NCI-H345 (cell line): ENCODE measurements at regions not wholly inside any gene's neighbourhood (a gene's known extent, or its start where the extent isn't known, plus 50 kb on each side); places are given as distances from the start of the nearest gene placed in this dataset.

ENCODE experiments used
- DNase-seq: peaks from one replicate; lab custom pipeline; 2025; lab: John Stamatoyannopoulos, UW

- no peak for DNase-seq
These were observed 478.1 kb upstream of the SMC2 start for GRCh38 chr9:103615994-103616393.

GRCh38 chr9:103617046-103617445 is 477.1 kb upstream of the SMC2 start:
- DNase-seq = no peak

GRCh38 chr9:103625161-103625804 is 468.8 kb upstream of the SMC2 start:
- no peak for DNase-seq

- DNase-seq = peak; percentile 16
These were observed 466.4 kb upstream of the SMC2 start for GRCh38 chr9:103627731-103628130.

- DNase-seq = no peak
These were observed 445.0 kb upstream of the SMC2 start for GRCh38 chr9:103649086-103649485.

GRCh38 chr9:103658156-103658555 is 436.0 kb upstream of the SMC2 start:
- no peak for DNase-seq

- DNase-seq = no peak
These were observed 433.3 kb upstream of the SMC2 start for GRCh38 chr9:103660830-103661229.

GRCh38 chr9:103661663-103662062 is 432.4 kb upstream of the SMC2 start:
- DNase-seq = no peak

- DNase-seq = no peak
These were observed 424.8 kb upstream of the SMC2 start for GRCh38 chr9:103669296-103669695.

- DNase-seq = no peak
These were observed 419.8 kb upstream of the SMC2 start for GRCh38 chr9:103674271-103674670.

- no peak for DNase-seq
These were observed 413.5 kb upstream of the SMC2 start for GRCh38 chr9:103680581-103680980.

GRCh38 chr9:103681435-103681834 is 412.7 kb upstream of the SMC2 start:
- no peak for DNase-seq

GRCh38 chr9:103700195-103700962 is 393.7 kb upstream of the SMC2 start:
- no peak for DNase-seq

- peak; percentile 95 for DNase-seq
These were observed 391.5 kb upstream of the SMC2 start for GRCh38 chr9:103702572-103702971.

GRCh38 chr9:103707181-103707580 is 386.9 kb upstream of the SMC2 start:
- no peak for DNase-seq

GRCh38 chr9:103709366-103709765 is 384.7 kb upstream of the SMC2 start:
- DNase-seq = no peak

GRCh38 chr9:103713631-103714030 is 380.5 kb upstream of the SMC2 start:
- DNase-seq = no peak

GRCh38 chr9:103714992-103715391 is 379.1 kb upstream of the SMC2 start:
- no peak for DNase-seq

- no peak for DNase-seq
These were observed 373.1 kb upstream of the SMC2 start for GRCh38 chr9:103721056-103721455.

GRCh38 chr9:103730866-103731265 is 363.2 kb upstream of the SMC2 start:
- DNase-seq = no peak

GRCh38 chr9:103731541-103731940 is 362.6 kb upstream of the SMC2 start:
- no peak for DNase-seq

- DNase-seq = no peak
These were observed 359.6 kb upstream of the SMC2 start for GRCh38 chr9:103734471-103734870.

- DNase-seq = no peak
These were observed 338.7 kb upstream of the SMC2 start for GRCh38 chr9:103755441-103755840.

- no peak for DNase-seq
These were observed 338.1 kb upstream of the SMC2 start for GRCh38 chr9:103755986-103756385.
